Transverse colon (tissue), 4 donors: ENCODE measurements at regions not wholly inside any gene's neighbourhood (a gene's known extent, or its start where the extent isn't known, plus 50 kb on each side); places are given as distances from the start of the nearest gene placed in this dataset.

ENCODE experiments used
- DNase-seq: peaks from one replicate; pipeline ENCODE4 v3.0.0-alpha.2; 2019
- H3K27ac ChIP-seq, 4 donors: fragments of 200-600 bp; sonication (generic); 2 replicates each; pipeline ENCODE4 v1.5.1; 2016 to 2018; ENCODE audit warnings: inconsistent platforms in 4 of 4
- H3K27me3 ChIP-seq: fragments of 200-600 bp; sonication (generic); 2 replicates; pipeline ENCODE4 v1.5.1; 2017; ENCODE audit warnings: inconsistent platforms
- H3K36me3 ChIP-seq, 4 donors: fragments of 200-600 bp; sonication (generic); 2 replicates each; pipeline ENCODE4 v1.5.1; 2017 to 2019; ENCODE audit warnings: inconsistent platforms in 4 of 4
- H3K4me1 ChIP-seq, 4 donors: fragments of 200-600 bp; sonication (generic); 2 replicates each; pipeline ENCODE4 v1.5.1; 2017 to 2020; ENCODE audit warnings: inconsistent platforms in 4 of 4
- H3K4me3 ChIP-seq, 4 donors: fragments of 200-600 bp; sonication (generic); 1 replicate in 1 of 4; 2 replicates in 3 of 4; pipeline versions ENCODE4 v1.5.1 to v1.6.1; 2017 to 2019; ENCODE audit warnings: inconsistent platforms in 4 of 4
- H3K9me3 ChIP-seq, 2 donors: fragments of 200-600 bp; sonication (generic); 2 replicates each; pipeline ENCODE4 v1.5.1; 2017 to 2019; ENCODE audit warnings: inconsistent platforms in 2 of 2
- CTCF ChIP-seq, 5 experiments: fragments of 200-600 bp in 3 of 5; fragments of 450-650 bp in 2 of 5; sonication (generic) in 3 of 5; IDR thresholded peaks; 1 replicate in 2 of 5; 2 replicates in 3 of 5; pipeline ENCODE4 v1.5.1; 2016 to 2017; ENCODE audit warnings: antibody characterized with exemption in 5 of 5, inconsistent platforms in 3 of 5, mild to moderate bottlenecking in 2 of 5, moderate library complexity in 1 of 5
- EP300 ChIP-seq: sonication (generic); formaldehyde crosslinking; IDR thresholded peaks from one replicate; pipeline ENCODE4 v1.6.1; 2017; ENCODE audit warnings: antibody characterized with exemption, low read depth
- POLR2A ChIP-seq: fragments of 450-650 bp; IDR thresholded peaks from one replicate; pipeline ENCODE4 v1.6.1; 2016; ENCODE audit warnings: antibody characterized with exemption, mild to moderate bottlenecking, moderate library complexity
- POLR2AphosphoS5 ChIP-seq, 3 donors: sonication (generic); formaldehyde crosslinking; IDR thresholded peaks; one replicate each; pipeline ENCODE4 v1.6.1; 2016; ENCODE audit warnings: antibody characterized with exemption in 3 of 3
- WGBS, 2 donors: methylation state at CpG; one replicate each; pipeline ENCODE4 v1.1.5; 2018; ENCODE audit warnings: low coverage in 1 of 2; 5-methylcytosine and 5-hydroxymethylcytosine counted together
- in situ Hi-C, 4 donors: fragments of 200-750 bp; cut with MboI; loops; one replicate each; pipeline versions ENCODE4 v1.15.0 to v1.15.1; 2017; ENCODE audit warnings: low sequenced_read_pairs in 3 of 4, low pct_ligation_motif_present in 1 of 4, low pct_unique_long_range_greater_than_20kb in 1 of 4
- intact Hi-C: fragments of 100-400 bp; cut with DNase I; formaldehyde crosslinking; loops from one replicate; pipeline ENCODE4 v1.15.1; 2023; ENCODE audit warnings: low total_unique reads

- intact Hi-C loops, result no loop called here
Measured at GRCh38 chr6:87904011-87904410, 143.6 kb upstream of the SPACA1 start.

GRCh38 chr6:87903323-87903722, 144.3 kb upstream of the SPACA1 start:
- TF ChIP-seq POLR2A, result no peak
- TF ChIP-seq POLR2AphosphoS5 (IDR thresholded peaks at IDR 0.05), result no peak
- intact Hi-C loops, result no loop called here
- Histone ChIP-seq H3K27ac (no peak overlapping the region), H3K36me3 (no peaks in the 10 kb centered on the region), H3K4me1 (no peaks in the 10 kb centered on the region), H3K9me3 (no peaks in the 10 kb centered on the region), H3K27me3 (no peaks in the 10 kb centered on the region), H3K4me3 (no peak overlapping the region)
- in situ Hi-C loops, result no loop called here
- 91% methylated on average over 6 to 12 of the region's 12 CpGs for whole genome bisulfite sequencing, 2 donors
- DNase-seq, result no peak

More at GRCh38 chr6:87904011-87904410, 143.6 kb upstream of the SPACA1 start:
- in situ Hi-C loops, result no loop called here
- TF ChIP-seq POLR2A (no peak), EP300 (no peak), CTCF (IDR thresholded peaks at IDR 0.05) (no peak), POLR2AphosphoS5 (IDR thresholded peaks at IDR 0.05) (no peak)
- Histone ChIP-seq H3K4me3 (no peak overlapping the region), H3K36me3 (no peaks in the 10 kb centered on the region), H3K4me1 (no peaks in the 10 kb centered on the region), H3K27me3 (no peaks in the 10 kb centered on the region), H3K9me3 (no peaks in the 10 kb centered on the region), H3K27ac (no peak overlapping the region)
- no peak for DNase-seq

- Histone ChIP-seq H3K27ac (no peak overlapping the region), H3K27me3 (no peaks in the 10 kb centered on the region), H3K4me1 (no peaks in the 10 kb centered on the region), H3K4me3 (no peak overlapping the region), H3K9me3 (no peaks in the 10 kb centered on the region), H3K36me3 (no peaks in the 10 kb centered on the region)
- no peak for DNase-seq
- in situ Hi-C loops, result no loop called here
- no peak for TF ChIP-seq POLR2A
- TF ChIP-seq POLR2AphosphoS5 (IDR thresholded peaks at IDR 0.05), result no peak
- intact Hi-C loops, result no loop called here
Measured at GRCh38 chr6:87902383-87902782, 145.3 kb upstream of the SPACA1 start.

GRCh38 chr6:87901613-87902012, 146.0 kb upstream of the SPACA1 start:
- Histone ChIP-seq H3K36me3 (no peaks in the 10 kb centered on the region), H3K27ac (no peak overlapping the region), H3K27me3 (no peaks in the 10 kb centered on the region), H3K4me1 (no peaks in the 10 kb centered on the region), H3K4me3 (no peak overlapping the region), H3K9me3 (no peaks in the 10 kb centered on the region)
- in situ Hi-C loops (no loop called here), intact Hi-C loops (no loop called here)
- 83 to 92% methylated on average over 1 of the region's 1 CpG for WGBS, 2 donors
- DNase-seq, result no peak
- no peak for TF ChIP-seq POLR2A
- no peak for TF ChIP-seq EP300
- TF ChIP-seq POLR2AphosphoS5 (IDR thresholded peaks at IDR 0.05), result no peak
- no peak for TF ChIP-seq CTCF (IDR thresholded peaks at IDR 0.05)

GRCh38 chr6:87900160-87900698, 147.4 kb upstream of the SPACA1 start:
- no peak for DNase-seq
- no peaks in the 10 kb centered on the region for H3K36me3 ChIP-seq
- no peak overlapping the region for H3K4me3 ChIP-seq
- H3K9me3 ChIP-seq, result no peaks in the 10 kb centered on the region
- intact Hi-C loops (no loop called here), in situ Hi-C loops (no loop called here)
- 91% methylated on average over 6 of the region's 6 CpGs; no CpG with 5 or more reads in 1 of the 2 donors for WGBS, 2 donors
- TF ChIP-seq POLR2A (no peak), POLR2AphosphoS5 (IDR thresholded peaks at IDR 0.05) (no peak), EP300 (no peak), CTCF (IDR thresholded peaks at IDR 0.05) (no peak)
- no peak overlapping the region for H3K27ac ChIP-seq
- no peaks in the 10 kb centered on the region for H3K4me1 ChIP-seq
- H3K27me3 ChIP-seq, result no peaks in the 10 kb centered on the region
